Thyroid gland (tissue), 4 donors: ENCODE measurements at regions not wholly inside any gene's neighbourhood (a gene's known extent, or its start where the extent isn't known, plus 50 kb on each side); places are given as distances from the start of the nearest gene placed in this dataset.
"Not testable (repeated sequence)": the region's sequence is repeated elsewhere in the genome, so short reads cannot be mapped to it uniquely, and the experiment has no call there.

Experiments used
- POLR2A ChIP-seq, 2 donors: fragments of 450-650 bp; IDR thresholded peaks; one replicate each; pipeline ENCODE4 v1.6.1; 2017; ENCODE audit warnings: antibody characterized with exemption in 2 of 2, mild to moderate bottlenecking in 2 of 2, moderate library complexity in 1 of 2
- TF ChIP-seq, protein P1 (sequence below), 6 experiments: fragments of 200-600 bp in 3 of 6; fragments of 450-650 bp in 3 of 6; sonication (generic) in 3 of 6; IDR thresholded peaks; one replicate each; pipeline ENCODE4 v1.5.1; 2016 to 2019; ENCODE audit warnings: antibody characterized with exemption in 6 of 6, mild to moderate bottlenecking in 2 of 6, inconsistent platforms in 1 of 6, moderate library complexity in 1 of 6

DNA sequence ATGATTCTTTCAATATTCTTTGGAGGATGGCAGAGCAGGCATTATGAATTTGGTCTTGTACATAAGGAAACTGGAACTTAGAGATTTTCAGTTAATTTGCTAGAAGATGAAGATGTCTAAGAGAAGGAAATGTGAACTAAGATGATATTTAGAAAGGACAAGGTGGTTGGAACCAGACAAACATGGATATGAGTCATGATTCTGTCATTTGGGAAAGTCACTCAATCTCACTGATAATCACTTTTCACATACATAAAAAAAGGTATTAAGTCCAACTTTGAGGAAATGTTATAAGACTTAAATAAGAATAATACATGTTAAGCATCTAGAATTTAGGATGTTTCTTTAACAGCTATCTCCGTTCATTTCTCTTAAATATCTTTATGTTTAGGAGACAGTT, 315.1 kb upstream of the COX7C start:
- TF ChIP-seq, protein P1, sequence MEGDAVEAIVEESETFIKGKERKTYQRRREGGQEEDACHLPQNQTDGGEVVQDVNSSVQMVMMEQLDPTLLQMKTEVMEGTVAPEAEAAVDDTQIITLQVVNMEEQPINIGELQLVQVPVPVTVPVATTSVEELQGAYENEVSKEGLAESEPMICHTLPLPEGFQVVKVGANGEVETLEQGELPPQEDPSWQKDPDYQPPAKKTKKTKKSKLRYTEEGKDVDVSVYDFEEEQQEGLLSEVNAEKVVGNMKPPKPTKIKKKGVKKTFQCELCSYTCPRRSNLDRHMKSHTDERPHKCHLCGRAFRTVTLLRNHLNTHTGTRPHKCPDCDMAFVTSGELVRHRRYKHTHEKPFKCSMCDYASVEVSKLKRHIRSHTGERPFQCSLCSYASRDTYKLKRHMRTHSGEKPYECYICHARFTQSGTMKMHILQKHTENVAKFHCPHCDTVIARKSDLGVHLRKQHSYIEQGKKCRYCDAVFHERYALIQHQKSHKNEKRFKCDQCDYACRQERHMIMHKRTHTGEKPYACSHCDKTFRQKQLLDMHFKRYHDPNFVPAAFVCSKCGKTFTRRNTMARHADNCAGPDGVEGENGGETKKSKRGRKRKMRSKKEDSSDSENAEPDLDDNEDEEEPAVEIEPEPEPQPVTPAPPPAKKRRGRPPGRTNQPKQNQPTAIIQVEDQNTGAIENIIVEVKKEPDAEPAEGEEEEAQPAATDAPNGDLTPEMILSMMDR (IDR thresholded peaks at IDR 0.05) = not testable (repeated sequence)
- not testable (repeated sequence) for TF ChIP-seq POLR2A (IDR thresholded peaks at IDR 0.05)
